ENCODE measurements at regions not wholly inside any gene's neighbourhood (a gene's known extent, or its start where the extent isn't known, plus 50 kb on each side); places are given as distances from the start of the nearest gene placed in this dataset.

- TF ChIP-seq NR2C1 (IDR thresholded peaks at IDR 0.05) (no peak), CTCF (IDR thresholded peaks at IDR 0.05 in 2 of 3, conservative IDR thresholded peaks at IDR 0.05 in 1 of 3; ENCODE audit: control insufficient read depth in 2 of 3, extremely low read depth in 1 of 3, insufficient read depth in 1 of 3, low read depth in 3 of 3, low read length in 3 of 3) (no peak), GABPA (IDR thresholded peaks at IDR 0.05; ENCODE audit: low read depth) (no peak), RFX5 (IDR thresholded peaks at IDR 0.05; ENCODE audit: low read depth, low read length) (no peak), HDAC2 (IDR thresholded peaks at IDR 0.05) (no peak), MYB (IDR thresholded peaks at IDR 0.05; ENCODE audit: borderline replicate concordance, low read depth, low read length) (no peak), BCL3 (IDR thresholded peaks at IDR 0.05; ENCODE audit: borderline replicate concordance, insufficient read depth, low read depth, low read length, poor library complexity, severe bottlenecking) (no peak), CREB1 (IDR thresholded peaks at IDR 0.05; ENCODE audit: low read depth) (no peak), EZH2 (IDR thresholded peaks at IDR 0.05; ENCODE audit: borderline replicate concordance, control insufficient read depth, low read depth, low read length) (no peak)
Observed at GRCh38 chr7:91657483-91658071, 222.9 kb downstream of the MTERF1 start.
